Rectal smooth muscle tissue (tissue), 1 donor: ENCODE measurements at regions not wholly inside any gene's neighbourhood (a gene's known extent, or its start where the extent isn't known, plus 50 kb on each side); places are given as distances from the start of the nearest gene placed in this dataset.

Source experiments
- H3K27ac ChIP-seq: one replicate; pipeline ENCODE4 v1.7.0; 2013; ENCODE audit warnings: low read depth, low read length, inconsistent platforms
- H3K27me3 ChIP-seq: one replicate; pipeline ENCODE4 v1.7.0; 2013; ENCODE audit warnings: low read length; ENCODE audit not compliant: control insufficient read depth, insufficient read depth
- H3K36me3 ChIP-seq: one replicate; pipeline ENCODE4 v1.7.0; 2013; ENCODE audit warnings: low read length; ENCODE audit not compliant: control insufficient read depth, insufficient read depth
- H3K4me1 ChIP-seq: one replicate; pipeline ENCODE4 v1.7.0; 2013; ENCODE audit warnings: low read length; ENCODE audit not compliant: control insufficient read depth, insufficient read depth
- H3K4me3 ChIP-seq: one replicate; pipeline ENCODE4 v1.7.0; 2013; ENCODE audit warnings: low read length
- H3K9ac ChIP-seq: one replicate; pipeline ENCODE4 v1.7.0; 2013; ENCODE audit warnings: low read length

DNA sequence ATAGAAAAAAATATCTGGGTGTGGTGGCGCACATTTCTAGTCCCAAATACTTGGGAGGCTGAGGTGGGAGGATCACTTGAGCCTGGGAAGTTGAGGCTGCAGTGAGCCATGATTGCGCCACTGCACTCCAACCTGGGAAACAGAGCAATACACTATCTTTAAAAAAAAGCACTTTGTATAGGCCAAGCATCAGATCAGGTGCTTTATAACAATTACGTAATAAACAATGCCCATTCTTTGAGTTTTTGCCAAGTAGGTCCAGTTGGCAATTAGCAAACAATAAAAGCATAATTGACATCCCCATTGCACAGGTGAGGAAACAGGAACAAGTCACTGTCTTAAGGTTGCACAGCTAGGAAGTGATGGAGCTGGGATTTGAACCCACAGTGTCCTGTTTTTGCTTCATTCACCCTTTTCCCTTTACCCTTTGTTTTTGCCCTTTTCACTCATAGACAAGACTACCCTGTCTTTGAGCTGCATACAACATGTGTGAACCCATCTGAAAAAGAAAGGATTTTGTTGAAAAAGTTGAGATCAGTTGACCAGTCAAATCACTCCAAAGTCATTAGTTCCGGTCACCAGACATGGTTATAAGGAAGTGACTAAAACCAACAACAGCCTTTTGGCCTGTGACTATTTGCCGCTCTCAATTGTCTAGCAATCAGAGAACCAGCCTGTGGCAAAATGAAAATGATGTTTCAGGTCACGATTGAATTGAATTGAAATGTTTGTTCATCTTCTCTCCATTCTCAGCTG lies 303.6 kb downstream of the TFAP2C start:
- H3K27me3 ChIP-seq: peaks cover 1% of the 10 kb centered on the region
- H3K27ac ChIP-seq: no peak overlapping the region
- no peak overlapping the region for H3K9ac ChIP-seq
- H3K36me3 ChIP-seq: no peaks in the 10 kb centered on the region
- no peak overlapping the region for H3K4me3 ChIP-seq
- H3K4me1 ChIP-seq: no peaks in the 10 kb centered on the region

DNA sequence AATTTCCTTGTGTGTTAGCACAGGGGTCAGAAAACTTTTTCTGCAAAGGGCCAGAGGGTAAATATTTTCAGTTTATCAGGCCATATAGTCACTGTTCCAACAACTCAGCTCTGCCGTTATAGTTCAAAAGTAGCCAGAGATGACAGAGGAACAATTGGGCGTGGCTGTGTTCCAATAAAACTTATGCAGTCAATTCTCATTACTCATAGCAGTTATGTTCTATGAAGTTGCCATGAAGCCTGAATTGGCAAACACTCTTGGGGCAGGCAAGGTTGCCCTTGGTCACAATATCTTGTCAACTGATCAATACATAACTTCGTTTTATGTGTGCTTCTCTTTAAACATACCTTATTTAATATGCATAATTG lies 304.2 kb downstream of the TFAP2C start:
- no peak overlapping the region for H3K4me3 ChIP-seq
- H3K36me3 ChIP-seq: no peaks in the 10 kb centered on the region
- H3K27ac ChIP-seq: no peak overlapping the region
- no peaks in the 10 kb centered on the region for H3K27me3 ChIP-seq
- H3K9ac ChIP-seq: no peak overlapping the region
- H3K4me1 ChIP-seq: no peaks in the 10 kb centered on the region

DNA sequence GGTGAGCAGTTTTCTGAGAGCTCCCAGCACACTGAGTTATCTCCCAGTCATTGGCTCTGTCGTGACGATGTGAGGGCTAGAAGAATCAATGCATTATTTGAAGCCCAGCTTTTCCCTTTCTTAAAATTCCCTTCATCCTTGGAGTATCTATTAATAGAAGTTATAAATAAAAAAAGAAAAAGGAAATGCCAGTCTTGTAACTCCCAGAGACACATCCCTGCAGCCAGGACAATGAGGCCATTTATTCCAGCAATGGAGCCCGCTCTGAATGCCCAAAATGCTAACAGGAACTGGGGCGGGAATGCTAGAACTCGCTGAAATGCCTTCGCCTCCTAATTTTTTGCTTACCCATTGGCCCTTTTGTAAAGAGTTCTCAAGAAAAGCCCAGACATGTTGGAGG lies 305.8 kb downstream of the TFAP2C start:
- Histone ChIP-seq H3K4me3 (no peak overlapping the region), H3K27me3 (no peaks in the 10 kb centered on the region), H3K36me3 (no peaks in the 10 kb centered on the region), H3K9ac (no peak overlapping the region), H3K4me1 (no peaks in the 10 kb centered on the region), H3K27ac (no peak overlapping the region)

- no peaks in the 10 kb centered on the region for H3K36me3 ChIP-seq
- H3K27me3 ChIP-seq: no peaks in the 10 kb centered on the region
- no peaks in the 10 kb centered on the region for H3K4me1 ChIP-seq
- H3K4me3 ChIP-seq: no peak overlapping the region
- no peak overlapping the region for H3K9ac ChIP-seq
- H3K27ac ChIP-seq: no peak overlapping the region
Measured at GRCh38 chr20:56940466-56940865, 311.4 kb downstream of the TFAP2C start.

DNA sequence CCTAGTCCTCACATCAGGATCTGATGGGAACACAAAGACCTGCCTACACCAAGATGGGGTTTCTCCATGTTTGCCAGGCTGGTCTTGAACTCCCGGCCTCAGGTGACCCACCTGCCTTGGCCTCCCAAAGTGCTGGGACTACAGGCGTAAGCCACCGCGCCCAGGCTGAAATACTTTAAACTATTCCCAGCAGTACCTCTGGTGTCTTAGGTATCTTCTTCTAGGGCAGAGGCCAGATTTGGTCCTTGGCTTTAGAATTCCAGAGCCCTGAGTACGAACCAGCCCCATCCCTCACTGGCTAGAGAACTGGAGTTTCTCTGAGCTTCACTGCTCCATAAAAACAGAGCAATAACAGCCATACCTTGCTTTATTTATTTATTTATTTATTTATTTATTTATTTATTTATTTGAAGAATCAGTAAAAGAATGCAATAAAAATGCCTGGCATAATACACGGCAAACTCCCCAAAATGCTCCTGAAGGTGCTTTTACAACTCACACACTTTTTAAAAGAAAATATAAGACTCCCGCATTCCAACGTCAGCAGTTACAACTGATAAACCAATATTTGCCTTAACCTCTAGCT lies 312.1 kb downstream of the TFAP2C start:
- Histone ChIP-seq H3K9ac (no peak overlapping the region), H3K4me1 (no peaks in the 10 kb centered on the region), H3K27me3 (no peaks in the 10 kb centered on the region), H3K36me3 (no peaks in the 10 kb centered on the region), H3K4me3 (no peak overlapping the region), H3K27ac (no peak overlapping the region)

DNA sequence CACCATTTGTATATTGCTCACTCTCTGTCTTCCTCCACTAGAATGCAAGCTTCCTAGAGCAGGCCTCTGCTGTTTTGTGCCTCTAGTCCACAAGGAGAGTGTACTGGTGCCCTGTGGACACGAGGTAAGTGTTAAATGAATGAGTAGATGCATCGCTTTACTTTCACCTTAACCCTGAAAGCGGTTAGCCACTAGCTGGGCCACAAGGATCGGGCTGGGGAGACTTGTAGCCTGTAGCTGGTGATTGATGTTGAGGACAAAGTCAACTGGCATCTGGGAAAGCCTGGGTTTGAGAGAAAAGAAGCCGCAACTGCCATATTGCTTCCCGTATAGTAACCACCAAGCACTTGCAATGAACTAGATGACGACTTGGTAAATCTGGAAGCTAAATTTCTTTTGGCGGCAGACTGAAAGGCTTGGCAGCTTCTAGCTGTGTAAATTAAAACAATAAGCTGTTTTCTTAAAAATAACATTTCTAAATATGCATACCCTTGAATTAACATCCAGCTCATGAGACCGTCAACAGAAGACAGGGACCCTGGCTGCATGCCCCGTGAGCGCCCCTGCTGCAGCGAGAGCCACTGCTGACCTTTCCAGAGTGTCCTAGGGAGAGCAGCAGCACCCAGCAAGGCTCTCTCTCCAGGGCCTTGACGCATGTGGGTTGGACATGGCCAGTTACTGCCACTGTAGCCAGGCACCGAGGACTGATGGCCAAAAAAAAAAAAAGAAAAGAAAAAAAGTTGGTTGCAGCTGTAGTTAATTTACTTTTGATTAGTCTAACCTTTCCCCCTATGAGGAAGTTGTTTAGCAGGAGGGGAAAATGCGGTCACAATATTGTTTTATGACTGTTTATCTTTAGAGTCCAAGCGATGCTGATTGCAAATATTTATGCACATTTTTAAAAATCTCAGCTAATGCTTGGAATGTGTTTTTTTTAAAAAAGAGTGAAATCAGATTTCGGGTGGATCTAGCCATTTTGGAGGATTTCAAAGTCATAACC lies 315.1 kb downstream of the TFAP2C start:
- Histone ChIP-seq H3K9ac (no peak overlapping the region), H3K4me1 (no peaks in the 10 kb centered on the region), H3K27me3 (peaks cover 1% of the 10 kb centered on the region), H3K4me3 (no peak overlapping the region), H3K36me3 (no peaks in the 10 kb centered on the region), H3K27ac (no peak overlapping the region)

DNA sequence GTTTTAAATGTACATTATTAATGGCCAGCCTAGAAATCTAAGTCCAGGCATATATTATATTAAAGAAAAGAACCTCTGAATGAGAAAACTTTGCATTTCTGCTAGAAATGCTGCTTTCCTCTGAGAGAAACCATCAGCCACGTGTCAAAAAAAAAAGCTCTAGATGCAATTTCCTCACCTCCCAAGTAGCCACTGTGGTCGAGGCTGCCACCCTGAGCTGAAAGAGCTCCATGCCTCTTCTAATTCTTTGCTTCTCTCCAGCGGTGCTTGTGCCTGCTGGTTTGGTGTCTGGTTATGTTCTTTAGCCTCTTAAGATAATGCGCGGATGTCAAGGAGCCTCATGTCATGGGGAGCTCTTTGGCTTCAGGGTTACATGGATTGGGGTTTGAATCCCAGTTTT lies 316.0 kb downstream of the TFAP2C start:
- Histone ChIP-seq H3K27me3 (peaks cover 3% of the 10 kb centered on the region), H3K9ac (no peak overlapping the region), H3K4me3 (no peak overlapping the region), H3K27ac (no peak overlapping the region), H3K4me1 (no peaks in the 10 kb centered on the region), H3K36me3 (no peaks in the 10 kb centered on the region)

DNA sequence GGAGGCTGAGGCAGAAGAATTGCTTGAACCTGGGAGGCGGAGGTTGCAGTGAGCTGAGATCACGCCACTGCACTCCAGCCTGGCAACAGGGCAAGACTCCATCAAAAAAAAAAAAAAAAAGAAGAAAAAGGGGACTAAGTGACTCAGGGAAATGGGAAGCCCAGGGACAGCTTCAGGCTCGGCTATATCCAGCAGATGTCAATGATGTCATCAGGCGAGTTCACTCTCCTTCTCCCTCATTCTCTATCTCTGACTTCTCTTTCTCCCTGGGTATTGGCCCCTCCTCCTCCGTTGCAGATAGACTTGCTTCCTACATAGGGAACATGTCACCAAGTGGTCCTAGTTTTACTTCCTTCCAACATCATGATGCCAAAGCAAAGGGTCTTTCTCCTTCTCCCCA lies 316.8 kb downstream of the TFAP2C start:
- no peak overlapping the region for H3K4me3 ChIP-seq
- no peaks in the 10 kb centered on the region for H3K4me1 ChIP-seq
- H3K9ac ChIP-seq: no peak overlapping the region
- no peaks in the 10 kb centered on the region for H3K36me3 ChIP-seq
- H3K27ac ChIP-seq: no peak overlapping the region
- H3K27me3 ChIP-seq: peaks cover 3% of the 10 kb centered on the region

GRCh38 chr20:56949318-56949717 lies 317.1 kb downstream of the BMP7 start:
- Histone ChIP-seq H3K27me3 (peaks cover 3% of the 10 kb centered on the region), H3K27ac (no peak overlapping the region), H3K4me1 (no peaks in the 10 kb centered on the region), H3K9ac (no peak overlapping the region), H3K36me3 (no peaks in the 10 kb centered on the region), H3K4me3 (no peak overlapping the region)

DNA sequence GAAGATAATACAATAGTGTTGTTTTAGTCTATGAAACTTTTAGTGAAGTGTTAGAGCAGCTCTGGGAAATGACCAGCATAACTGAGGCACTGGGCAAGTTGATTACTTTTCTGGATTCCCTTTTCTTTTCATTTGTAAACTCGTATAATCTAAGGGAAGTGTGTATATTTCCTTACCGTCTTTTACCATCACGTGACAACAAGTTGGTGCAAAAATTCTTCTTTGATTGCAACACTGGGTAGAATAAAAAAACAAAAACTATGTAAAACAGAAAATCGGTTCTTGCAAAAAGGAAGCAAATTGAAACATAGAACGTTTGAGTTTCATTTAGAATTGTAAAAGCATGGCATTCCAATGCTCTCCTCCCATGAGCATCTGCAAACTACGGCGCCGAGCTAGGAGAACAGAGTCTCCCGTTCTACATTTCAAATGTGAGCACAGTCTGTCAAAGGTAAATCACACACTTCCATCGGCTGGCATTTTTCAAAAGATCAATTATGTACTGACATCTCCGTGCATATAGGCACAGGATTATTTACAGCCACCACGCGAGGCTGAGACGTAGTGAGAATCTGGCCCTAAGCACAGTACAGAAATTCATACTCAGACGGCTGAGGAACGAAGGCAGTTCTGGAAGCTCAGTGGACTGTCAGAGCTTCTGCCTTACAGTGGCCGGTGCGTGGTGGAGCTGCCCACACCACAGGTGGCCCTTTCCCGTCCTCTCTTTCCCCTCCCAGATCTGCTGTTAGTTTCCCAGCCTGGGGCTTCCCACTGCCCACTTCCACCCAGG lies 314.0 kb downstream of the BMP7 start:
- no peaks in the 10 kb centered on the region for H3K4me1 ChIP-seq
- H3K9ac ChIP-seq: no peak overlapping the region
- H3K27me3 ChIP-seq: peaks cover 3% of the 10 kb centered on the region
- H3K4me3 ChIP-seq: no peak overlapping the region
- no peaks in the 10 kb centered on the region for H3K36me3 ChIP-seq
- H3K27ac ChIP-seq: no peak overlapping the region

DNA sequence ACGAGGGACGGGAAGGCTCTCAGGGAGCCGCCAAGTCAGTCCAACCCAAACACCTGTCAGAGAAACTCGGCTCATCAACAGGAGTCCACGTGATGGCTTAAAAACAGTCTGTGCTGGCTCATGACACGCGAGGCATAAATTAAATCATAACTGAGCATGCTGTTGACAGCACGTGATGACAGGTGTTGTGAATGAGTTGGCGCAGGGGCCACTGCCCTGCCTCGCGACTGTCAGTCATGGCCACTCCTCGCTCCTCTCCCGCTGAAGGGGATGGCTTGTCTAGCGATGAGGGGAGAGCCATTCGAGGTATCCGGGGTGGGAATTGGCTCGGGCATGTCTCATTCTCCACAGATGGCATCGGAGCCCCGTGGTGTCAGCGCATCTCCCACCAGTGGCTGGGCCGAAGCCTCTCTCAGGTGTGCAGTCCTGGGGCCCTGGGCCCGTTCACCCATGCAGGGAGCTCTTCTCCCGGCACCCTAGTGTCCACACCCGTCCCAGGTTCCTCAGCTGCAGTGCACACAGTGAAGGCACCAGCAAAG lies 313.3 kb downstream of the BMP7 start:
- H3K27me3 ChIP-seq: peaks cover 3% of the 10 kb centered on the region
- no peaks in the 10 kb centered on the region for H3K36me3 ChIP-seq
- no peak overlapping the region for H3K9ac ChIP-seq
- H3K27ac ChIP-seq: no peak overlapping the region
- no peak overlapping the region for H3K4me3 ChIP-seq
- H3K4me1 ChIP-seq: no peaks in the 10 kb centered on the region

- no peak overlapping the region for H3K4me3 ChIP-seq
- H3K9ac ChIP-seq: no peak overlapping the region
- no peaks in the 10 kb centered on the region for H3K27me3 ChIP-seq
- H3K36me3 ChIP-seq: no peaks in the 10 kb centered on the region
- no peak overlapping the region for H3K27ac ChIP-seq
- H3K4me1 ChIP-seq: no peaks in the 10 kb centered on the region
Measured at GRCh38 chr20:56954797-56955196, 311.6 kb downstream of the BMP7 start.
